ENCODE measurements at regions not wholly inside any gene's neighbourhood (a gene's known extent, or its start where the extent isn't known, plus 50 kb on each side); places are given as distances from the start of the nearest gene placed in this dataset.
A peak's percentile ranks its signal among the peaks of the same experiment; 100 is the strongest.

- peak; percentile 34; the same call in 1 of the 2 replicates for TF ChIP-seq REST (IDR thresholded peaks at IDR 0.05; ENCODE audit: borderline replicate concordance)
- TF ChIP-seq REST (CRISPR knock-in tag; IDR thresholded peaks at IDR 0.05; ENCODE audit: low read depth) = no peak
- no peak for TF ChIP-seq FOXJ3 (CRISPR knock-in tag; IDR thresholded peaks at IDR 0.05)
- no peak for TF ChIP-seq NR2F6 (CRISPR knock-in tag; IDR thresholded peaks at IDR 0.05)
- no peak for TF ChIP-seq NFXL1 (CRISPR knock-in tag; IDR thresholded peaks at IDR 0.05)
- no peak for TF ChIP-seq ZNF23 (CRISPR knock-in tag; IDR thresholded peaks at IDR 0.05)
- peak; percentile 71 for TF ChIP-seq CREM (IDR thresholded peaks at IDR 0.05; ENCODE audit: low read depth)
- no peak for TF ChIP-seq FOSL1 (tag; conservative IDR thresholded peaks at IDR 0.05)
- TF ChIP-seq YBX1 (IDR thresholded peaks at IDR 0.05) = no peak
- TF ChIP-seq HSF4 (CRISPR knock-in tag; IDR thresholded peaks at IDR 0.05; ENCODE audit: borderline replicate concordance) = no peak
- no peak for TF ChIP-seq BMI1 (IDR thresholded peaks at IDR 0.05; ENCODE audit: low read length)
- TF ChIP-seq KLF6 (CRISPR knock-in tag; IDR thresholded peaks at IDR 0.05; ENCODE audit: borderline replicate concordance) = no peak
- TF ChIP-seq SRSF9 (IDR thresholded peaks at IDR 0.05; ENCODE audit: borderline replicate concordance, low read depth, low read length) = no peak
- no peak for TF ChIP-seq ZBED1 (IDR thresholded peaks at IDR 0.05)
- TF ChIP-seq CEBPZ (IDR thresholded peaks at IDR 0.05; ENCODE audit: borderline replicate concordance, low read depth, low read length) = no peak
- peak; percentile 52 for TF ChIP-seq SMC3 (conservative IDR thresholded peaks at IDR 0.05; ENCODE audit: insufficient read depth, low read depth, low read length)
- peak; percentile 89 for TF ChIP-seq TFAP4 (CRISPR knock-in tag; IDR thresholded peaks at IDR 0.05; ENCODE audit: borderline replicate concordance)
- no peak for TF ChIP-seq TGIF2 (CRISPR knock-in tag; IDR thresholded peaks at IDR 0.05)
- peak; percentile 35; the same call in 1 of the 2 replicates for TF ChIP-seq LEF1 (IDR thresholded peaks at IDR 0.05)
These were observed 81.8 kb upstream of the FAM204A start (continued) for GRCh38 chr10:118423800-118424442.

Data from K562 (cell line).